NOMO-1 (cell line): ENCODE measurements at regions not wholly inside any gene's neighbourhood (a gene's known extent, or its start where the extent isn't known, plus 50 kb on each side); places are given as distances from the start of the nearest gene placed in this dataset.

Experiments used
- DNase-seq, 2 experiments: peaks; one replicate each; lab custom pipeline; 2025; ENCODE audit not compliant: unreplicated experiment in 2 of 2; lab: John Stamatoyannopoulos, UW

DNA sequence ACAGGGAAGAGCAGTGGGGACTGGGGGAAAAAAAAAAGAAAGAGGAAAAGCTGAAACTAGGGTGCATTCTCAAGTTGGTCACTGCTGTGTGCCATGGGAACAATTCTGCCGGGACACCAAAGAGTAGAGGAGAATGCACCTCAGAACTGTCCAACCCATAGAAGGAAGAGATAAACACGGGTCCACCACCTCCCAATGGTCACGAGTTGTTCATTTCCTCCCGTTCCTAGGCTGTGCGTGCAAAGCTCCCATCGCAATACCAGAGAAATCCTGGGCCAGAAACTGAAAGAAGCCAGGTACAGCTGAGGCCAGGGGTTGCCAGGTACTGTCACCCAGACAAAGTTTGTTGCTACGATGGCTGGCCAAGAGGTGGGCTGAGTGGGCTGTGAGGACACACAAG lies 236.9 kb upstream of the ANKRD55 start:
- DNase-seq, result no peak

DNA sequence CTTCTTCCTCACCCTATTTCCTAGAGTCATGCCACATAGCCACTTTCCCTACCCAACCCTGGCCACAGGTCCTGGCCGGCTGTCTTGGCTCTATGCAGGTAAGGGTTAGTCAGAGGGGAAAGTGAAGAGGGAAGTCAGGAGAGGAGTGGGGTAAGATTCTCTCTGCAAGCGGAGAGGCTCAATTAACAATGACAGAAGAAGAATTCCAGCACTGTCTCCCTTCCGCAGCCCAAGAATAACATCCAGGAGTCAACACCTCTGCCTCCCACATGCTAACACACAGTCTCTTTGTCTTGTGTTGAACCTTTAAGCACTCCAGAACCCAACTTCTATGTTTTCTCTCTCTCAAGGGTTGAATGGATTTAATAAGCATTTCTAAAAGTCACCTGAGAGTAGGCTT lies 235.1 kb upstream of the ANKRD55 start:
- no peak for DNase-seq

DNA sequence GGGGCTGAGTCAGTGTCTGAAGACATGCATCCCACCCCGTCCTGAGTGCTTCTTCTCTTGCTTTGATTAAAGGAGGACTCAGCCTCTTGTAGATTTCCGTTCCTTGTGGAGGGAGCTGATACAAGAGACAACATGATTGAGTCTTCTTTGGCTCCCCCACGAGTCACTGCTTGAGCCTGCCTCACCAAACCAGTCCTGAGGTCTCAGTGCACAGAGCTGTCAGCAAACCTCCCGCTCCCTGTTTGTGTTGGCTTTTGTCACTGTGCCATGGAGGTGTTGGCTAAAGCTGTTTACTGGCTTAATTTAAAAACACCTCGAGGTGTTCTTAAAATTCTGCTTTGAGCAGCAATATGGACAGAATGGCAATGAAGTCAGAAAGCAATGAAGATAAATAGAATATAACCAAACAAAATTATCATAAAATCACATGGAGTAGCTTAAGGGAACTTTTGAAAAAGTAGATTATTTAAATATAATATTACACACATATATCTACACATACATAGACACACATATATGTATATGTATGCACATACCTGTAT lies 234.1 kb upstream of the ANKRD55 start:
- DNase-seq, result no peak

DNA sequence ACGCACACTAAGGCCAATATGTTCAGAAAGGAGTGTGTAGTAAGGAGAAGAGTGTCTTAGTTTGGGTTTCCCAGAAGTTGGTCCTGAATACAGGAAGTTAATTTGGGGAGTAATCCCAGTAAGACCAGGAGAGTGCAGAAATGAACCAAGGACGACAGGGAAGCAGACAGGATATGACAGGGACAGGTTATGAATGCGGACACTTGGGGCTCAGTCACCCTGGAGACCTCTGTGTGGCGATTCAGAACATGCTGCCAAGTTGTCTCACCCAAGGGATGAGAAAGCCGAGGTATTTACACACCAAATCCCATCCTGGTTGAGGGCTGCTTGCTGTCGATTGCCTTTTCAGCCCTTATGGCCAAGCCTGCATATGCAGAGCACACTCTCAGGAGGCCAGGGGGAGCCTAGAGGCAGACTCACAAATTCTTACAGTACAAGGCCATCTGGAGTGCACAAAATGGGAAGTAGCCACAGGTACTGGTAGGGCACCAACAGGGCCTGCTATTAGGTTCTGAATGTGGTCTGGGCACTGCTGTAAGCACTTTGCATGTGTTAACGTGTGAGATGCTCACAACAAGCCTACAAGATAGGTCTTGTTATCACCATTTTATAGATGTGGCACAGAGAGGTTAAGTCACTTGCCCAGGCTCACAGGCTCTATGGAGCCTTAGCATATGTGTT lies 233.1 kb upstream of the ANKRD55 start:
- DNase-seq, result no peak

DNA sequence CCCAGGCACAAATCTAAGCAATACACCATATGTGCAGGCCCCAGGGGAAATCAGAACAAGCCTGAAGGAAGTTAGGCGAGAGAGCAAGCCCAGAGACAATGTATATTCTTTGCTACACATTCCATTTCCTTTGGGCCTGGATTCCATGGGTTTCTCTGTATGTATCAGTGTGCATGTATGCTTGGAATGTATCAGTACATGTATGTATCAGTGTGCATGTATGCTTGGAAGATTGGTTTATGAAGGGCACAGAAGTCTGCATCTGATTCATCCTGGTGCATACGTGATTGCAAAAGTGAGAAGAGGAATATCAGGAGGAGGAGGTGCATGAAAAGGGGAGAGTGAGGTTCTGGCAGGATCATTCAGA lies 232.6 kb upstream of the ANKRD55 start:
- no peak for DNase-seq

DNA sequence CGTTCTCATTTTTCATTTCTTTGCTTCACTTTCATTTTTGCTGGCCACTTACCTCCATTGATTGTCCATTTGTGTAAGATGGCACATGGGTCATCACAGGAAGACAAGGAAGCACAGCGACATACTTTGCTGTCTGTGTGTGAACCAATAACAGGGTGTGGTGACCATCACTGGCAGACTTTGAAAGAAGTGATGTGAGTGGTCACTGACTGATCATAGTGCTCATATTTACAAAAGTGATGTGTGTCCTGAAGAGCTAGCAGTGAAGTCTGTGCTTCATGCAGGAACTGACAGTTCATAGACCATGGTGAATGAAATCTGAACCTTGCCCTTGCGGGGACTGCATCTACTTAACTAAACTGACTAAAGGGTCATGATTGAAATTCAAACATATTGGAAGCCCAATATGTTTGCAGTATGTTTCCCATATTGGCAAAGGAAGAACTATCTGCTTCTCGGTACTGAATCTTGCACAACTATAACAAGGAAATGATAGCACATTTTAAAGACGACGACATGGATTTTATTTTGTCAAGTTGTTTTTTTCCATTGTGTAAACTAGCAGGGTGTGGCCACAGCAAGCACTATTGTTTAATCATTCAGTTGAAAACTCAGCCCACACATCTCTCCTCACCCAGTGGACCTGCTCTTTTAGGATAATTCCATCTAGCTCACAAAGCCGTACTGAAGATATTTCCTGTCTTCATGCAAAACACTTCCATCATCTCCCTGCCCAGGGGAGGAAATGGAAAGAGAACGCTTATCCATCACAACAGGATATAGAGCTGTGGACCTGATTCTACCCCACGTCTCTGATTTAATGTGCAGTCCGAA lies 232.0 kb upstream of the ANKRD55 start:
- peak in 1 of 2 experiments; percentile 15 for DNase-seq

DNA sequence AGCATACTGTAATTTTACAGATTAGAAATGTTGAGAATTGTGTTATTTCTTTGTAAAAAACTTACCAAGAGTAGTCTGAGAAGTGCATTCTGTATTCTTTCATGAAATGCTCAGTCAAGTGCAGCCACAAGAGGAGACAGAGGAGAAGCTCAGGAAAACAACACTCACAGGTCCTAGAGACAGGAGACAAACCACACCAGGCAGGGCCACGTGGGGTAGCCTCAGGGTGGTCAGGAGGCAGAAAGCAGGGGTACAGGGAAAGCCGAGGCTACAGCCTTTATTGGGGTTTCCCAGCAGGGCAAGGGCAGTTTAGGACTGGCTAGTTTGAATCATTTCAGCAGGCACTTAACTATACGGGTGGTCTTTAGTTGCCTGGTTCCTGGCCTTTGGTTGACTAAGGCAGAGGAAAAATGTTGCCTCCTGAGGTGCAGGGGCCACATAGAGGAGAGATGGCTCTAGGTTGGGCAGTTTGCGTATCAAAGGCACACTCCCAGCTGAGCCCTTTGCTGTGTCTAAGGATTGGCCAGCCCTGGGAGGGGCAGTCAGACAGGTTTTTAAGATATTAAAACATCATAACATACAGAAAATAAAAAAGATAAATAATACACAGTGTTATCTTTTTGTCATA lies 230.9 kb upstream of the ANKRD55 start:
- DNase-seq, result no peak

DNA sequence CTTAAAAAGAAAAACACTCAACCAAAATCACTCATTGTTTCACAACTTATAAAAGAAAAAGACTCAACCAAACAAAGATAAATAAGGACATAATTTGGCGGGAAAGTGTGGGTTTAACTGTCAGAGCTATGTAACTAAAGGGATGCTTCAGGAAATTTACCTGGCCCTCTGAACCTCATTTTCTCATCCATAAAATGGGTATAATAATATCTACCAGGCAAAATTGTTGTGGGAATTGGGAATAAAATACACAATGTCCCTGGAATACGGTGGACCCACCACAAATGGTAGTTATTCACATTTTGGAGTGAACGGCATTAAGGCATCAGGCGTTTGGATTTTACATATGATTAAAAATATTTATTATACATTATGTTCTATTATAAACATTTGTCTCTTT lies 228.5 kb upstream of the ANKRD55 start:
- no peak for DNase-seq

DNA sequence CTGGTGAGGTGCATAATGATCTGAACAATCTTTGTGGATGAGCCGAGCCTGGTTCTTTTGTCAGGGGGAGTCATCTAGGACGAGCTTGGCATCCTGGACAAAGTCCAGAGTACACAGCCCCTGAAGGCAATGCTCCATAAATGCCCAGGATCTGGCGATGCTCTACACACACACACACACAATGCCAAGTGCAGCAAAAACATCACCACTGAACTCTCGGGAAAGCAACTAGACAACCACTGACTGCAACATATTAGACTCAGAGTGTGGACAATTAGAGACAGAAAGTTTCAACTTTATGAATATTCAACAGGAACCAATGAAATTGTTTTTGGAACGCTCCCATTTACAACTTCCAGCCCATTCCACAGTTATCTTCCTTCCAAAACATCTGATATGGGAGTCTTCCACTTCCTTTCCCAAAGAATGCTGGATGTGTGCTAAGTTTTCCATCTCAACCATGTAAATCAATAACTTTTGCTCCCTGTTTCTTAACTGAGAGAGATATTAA lies 227.6 kb upstream of the ANKRD55 start:
- DNase-seq, result no peak

DNA sequence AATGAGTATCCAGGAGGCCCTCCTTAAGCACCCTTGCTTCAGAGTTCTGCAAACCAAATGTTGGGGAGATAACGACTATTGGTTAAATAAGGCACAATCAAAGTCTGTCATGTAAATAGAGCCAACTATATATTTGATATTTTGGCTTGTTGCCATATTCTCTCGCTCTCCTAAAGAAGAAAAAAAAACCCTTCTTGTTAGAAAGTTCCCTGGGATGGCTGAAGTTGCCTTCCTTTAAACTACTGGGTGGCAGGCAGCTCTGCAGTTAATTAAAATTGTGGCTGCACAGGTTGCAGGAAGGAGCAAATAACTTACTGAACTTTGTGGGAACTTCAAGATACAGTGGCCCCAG lies 227.0 kb upstream of the ANKRD55 start:
- no peak for DNase-seq

DNA sequence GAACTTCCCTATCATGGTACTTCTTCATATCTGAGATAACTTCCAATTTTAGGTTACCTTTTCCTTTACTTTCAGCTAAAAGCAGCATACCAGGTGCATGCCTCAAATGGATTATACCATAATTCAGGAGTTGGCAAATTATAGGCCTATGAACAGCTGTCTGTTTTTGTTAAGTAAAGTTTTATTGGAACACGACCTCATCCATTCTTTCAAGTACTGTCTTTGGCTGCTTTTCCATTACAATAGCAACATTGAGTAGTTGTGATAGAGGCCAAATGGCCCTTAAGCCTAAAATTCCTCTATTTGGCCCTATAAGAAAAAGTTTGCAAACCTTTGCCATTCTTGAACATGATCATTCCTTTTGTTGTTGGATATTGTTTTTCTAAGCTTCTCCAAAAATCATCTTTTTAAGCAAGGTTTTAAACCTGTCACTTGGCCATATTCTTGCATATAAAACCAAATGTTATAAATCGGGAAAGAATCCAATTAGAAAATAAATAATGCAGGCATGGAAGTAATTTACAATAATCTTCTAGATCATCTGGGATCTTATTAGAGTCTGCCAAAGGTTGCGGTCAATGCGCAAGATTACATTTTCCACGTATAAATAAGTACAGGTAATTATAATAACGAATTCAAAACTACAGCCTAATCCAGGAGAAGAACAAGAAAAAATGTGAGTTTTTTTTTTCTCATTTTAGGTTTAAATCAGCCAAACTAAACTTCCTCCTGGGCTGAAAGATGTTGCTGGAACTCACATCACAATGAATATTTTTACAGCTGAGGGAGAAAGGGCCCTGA lies 226.5 kb upstream of the ANKRD55 start:
- no peak for DNase-seq

DNA sequence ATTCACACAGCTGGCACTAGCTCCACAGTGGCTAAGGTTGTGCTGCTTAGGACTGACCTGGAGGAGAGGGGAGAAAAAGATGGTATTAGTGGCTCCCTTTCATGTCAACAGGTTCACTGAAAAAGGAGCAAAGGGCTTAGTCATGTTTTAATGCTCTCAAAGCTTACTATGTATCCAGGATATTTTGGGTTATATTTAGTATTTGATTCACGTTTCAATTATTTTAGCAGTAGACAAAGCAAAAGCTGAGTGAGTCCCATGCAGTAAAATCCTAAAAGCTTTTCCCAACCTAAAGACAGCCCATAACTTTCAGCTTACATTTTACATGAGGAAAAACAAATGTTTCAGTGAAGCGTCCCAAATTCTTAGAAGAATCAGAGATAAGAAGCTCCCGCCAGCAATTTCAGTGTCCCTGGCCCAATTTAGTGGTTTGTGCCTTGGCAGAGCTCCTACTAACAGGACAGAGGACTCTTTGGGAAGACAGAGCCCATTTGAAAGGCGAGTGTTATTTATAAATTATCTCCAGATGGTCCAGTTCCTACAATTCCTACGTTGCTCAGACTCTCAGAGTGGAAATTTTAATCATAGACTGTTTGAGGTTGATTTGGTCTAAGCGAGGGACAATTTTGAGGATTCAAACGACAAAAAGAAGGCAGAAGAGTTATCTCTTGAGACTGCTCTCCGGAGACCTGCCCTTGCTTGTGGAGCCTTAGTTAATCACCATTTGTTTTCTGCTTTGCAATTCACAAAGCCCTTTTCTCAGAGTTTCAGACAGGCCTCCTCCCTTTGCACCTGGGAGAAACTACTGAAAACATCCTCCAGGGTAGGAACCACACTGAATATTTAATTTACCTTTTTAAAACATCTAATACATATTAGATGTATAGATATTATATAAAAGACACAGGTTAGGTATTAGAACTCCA lies 225.0 kb upstream of the ANKRD55 start:
- no peak for DNase-seq

DNA sequence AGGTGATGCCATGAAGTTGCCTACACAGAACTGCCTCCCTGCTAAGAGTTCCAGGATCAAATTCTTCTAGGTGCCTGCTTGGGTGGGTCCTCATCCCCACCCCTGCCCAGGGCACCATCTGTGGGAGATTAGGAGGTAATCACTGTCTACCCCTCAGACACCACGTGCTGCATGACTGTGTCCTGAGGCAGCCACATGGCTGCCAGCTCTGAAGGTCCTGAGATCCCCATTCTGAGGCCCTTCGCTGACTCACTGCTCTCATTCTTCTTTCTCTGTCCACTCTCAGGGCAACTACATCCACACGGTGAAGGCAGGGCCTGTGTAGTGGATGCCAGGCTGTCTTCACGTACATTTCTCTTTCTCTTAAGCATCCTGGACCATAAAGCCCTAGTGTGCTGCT lies 222.9 kb upstream of the ANKRD55 start:
- no peak for DNase-seq

DNA sequence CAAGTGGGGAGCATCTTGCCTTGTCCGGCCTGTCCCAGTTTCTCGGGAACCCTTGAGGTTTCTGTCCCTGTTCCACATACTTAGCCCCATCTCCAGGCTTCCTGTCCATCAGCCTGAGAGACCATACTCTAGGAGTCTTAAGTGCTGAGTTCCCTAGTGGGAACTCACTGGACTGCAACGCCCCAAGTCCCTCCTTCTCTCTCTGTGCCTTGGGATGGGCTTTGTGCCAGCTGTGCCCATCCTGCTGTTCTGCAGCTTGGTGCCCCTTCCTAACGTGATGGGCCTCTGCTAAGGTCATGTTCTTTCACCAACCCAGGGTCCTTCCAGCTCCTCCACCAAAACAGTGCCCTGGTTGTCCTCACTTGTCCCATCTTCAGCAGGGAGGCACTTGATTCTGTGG lies 222.3 kb upstream of the ANKRD55 start:
- no peak for DNase-seq

DNA sequence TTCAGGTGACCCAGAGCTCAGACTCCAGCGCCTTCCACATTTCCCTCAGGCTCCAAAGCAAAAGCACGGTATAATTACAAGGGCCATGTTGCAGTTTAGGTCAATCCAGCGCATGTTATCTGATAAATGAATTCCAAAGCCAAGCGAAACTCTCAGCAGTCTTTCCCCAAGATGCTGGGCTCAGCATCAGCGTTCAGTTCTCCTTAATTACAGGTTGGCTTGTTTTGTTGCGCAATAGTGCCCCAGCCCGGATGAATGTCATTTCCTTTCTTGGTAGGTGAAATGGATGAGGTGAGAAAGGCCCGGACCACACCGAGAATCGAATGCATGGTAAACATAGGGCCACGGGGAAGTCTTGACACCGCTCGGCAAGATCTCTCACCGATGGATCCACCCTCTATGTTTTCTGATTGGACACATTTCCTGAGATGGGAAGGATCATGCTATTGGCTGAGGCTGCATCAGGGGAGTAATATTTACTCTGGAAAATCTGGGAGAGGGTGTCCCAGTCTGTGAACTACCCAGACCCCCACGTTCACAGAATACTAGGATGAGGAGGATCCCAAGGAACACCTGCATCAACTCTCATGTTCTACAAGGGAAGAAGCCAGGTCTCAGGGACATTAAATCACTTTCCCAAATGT lies 221.2 kb upstream of the ANKRD55 start:
- no peak for DNase-seq

DNA sequence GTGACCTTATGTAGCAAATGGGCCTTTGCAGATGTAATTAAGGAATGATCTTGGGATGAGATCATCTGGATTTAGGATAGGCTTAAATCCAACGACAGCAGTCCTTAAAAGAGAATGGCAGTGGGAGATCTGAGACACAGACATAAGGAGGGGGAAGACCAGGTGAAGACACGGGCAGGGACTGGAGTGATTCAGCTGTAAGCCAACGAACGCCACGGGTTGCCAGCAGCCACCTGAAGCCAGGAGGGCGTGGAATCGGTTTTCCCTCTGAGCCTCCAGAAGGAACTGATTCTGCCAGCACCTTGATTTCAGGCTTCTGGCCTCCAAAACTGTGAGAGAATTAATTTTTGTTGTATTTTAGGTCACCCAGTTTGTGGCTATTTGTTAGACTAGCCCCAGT lies 218.6 kb upstream of the ANKRD55 start:
- DNase-seq, result no peak

DNA sequence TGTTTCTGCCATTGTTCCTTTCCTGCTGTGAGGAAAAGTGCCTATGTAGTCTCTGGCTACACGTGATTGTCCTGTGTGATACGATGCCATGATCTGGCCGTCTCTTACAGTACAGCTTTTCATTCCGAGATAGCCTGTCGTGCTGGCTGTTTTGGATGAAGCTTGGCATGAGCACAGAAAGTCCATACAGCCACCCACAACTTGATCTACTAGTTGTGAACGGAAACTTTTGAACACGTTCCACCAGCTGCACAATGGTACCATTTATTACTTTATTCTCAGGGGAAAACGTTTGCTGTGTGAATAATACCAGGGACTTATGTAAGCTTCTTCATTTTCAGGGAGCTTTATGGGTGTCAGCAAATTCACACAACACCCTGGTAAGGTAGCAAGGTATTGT lies 217.6 kb upstream of the ANKRD55 start:
- no peak for DNase-seq

DNA sequence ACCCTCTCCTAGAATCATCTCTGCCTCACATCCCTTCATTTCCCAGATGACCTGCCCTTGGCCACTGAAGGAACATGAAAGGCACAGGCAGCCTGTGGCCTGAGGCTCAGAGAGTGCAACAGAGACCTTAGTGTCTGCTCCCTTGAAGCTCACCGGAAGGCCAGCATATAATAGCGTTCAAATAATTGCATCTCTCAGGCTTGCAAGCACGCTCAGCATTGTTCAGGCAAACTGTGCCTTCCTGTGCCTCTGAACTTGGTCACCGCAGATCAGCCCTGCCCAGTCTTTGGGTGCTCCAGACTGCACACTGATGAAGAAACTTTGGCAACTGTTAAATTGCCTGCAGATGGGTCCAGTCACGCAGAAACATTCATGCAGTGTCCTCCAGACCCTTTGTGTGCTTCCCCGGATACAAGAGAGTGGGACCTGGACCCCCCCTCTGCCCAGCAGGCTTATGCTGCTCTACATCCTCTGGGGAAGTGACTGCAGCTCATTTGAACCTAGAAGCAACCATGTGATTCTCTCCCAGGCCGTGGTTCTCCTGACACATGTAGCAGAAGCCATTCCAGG lies 216.0 kb upstream of the ANKRD55 start:
- DNase-seq, result no peak

DNA sequence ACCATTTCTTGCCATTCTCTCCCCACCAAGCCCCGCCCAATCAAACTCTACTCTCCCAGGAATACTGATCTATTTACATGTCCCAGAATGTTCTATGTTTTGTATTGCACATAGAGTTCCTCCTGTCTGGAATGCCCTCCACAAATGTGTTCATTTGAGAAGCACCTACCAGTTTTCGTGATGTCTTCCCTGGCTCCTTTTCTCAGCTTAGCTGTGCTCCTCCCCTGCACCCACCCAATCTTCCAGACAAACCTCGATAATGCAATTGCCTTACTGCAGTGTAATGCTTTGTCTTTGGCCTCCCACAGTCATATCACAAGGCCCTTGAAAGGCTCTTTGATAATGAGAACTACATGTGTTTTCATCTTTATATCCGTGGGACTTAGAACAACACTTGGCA lies 214.5 kb upstream of the ANKRD55 start:
- no peak for DNase-seq
